NT2/D1 (cell line): ENCODE measurements at regions not wholly inside any gene's neighbourhood (a gene's known extent, or its start where the extent isn't known, plus 50 kb on each side); places are given as distances from the start of the nearest gene placed in this dataset.

Experiments
- SUZ12 ChIP-seq: IDR thresholded peaks from 2 replicates; pipeline ENCODE4 v1.6.1; 2011; ENCODE audit not compliant: insufficient read length, insufficient read depth; ENCODE audit errors: extremely low read depth
- YY1 ChIP-seq: IDR thresholded peaks from 2 replicates; pipeline ENCODE4 v1.6.1; 2011; ENCODE audit not compliant: insufficient read length, insufficient read depth
- ZNF274 ChIP-seq: IDR thresholded peaks from 2 replicates; pipeline ENCODE4 v1.6.1; 2011; ENCODE audit warnings: mild to moderate bottlenecking, low read depth, low read length

GRCh38 chr6:126444659-126445273 is 104.9 kb downstream of the CENPW start:
- TF ChIP-seq ZNF274: no peak
- no peak for TF ChIP-seq YY1
- no peak for TF ChIP-seq SUZ12
